Endothelial cell of hepatic sinusoid (primary cell): ENCODE measurements at regions not wholly inside any gene's neighbourhood (a gene's known extent, or its start where the extent isn't known, plus 50 kb on each side); places are given as distances from the start of the nearest gene placed in this dataset.
"Not testable (repeated sequence)": the region's sequence is repeated elsewhere in the genome, so short reads cannot be mapped to it uniquely, and the experiment has no call there.

Source experiments
- in situ Hi-C: cut with HindIII; loops from 2 replicates; pipeline ENCODE4 v1.10.0; 2017; ENCODE audit warnings: low sequenced_read_pairs

DNA sequence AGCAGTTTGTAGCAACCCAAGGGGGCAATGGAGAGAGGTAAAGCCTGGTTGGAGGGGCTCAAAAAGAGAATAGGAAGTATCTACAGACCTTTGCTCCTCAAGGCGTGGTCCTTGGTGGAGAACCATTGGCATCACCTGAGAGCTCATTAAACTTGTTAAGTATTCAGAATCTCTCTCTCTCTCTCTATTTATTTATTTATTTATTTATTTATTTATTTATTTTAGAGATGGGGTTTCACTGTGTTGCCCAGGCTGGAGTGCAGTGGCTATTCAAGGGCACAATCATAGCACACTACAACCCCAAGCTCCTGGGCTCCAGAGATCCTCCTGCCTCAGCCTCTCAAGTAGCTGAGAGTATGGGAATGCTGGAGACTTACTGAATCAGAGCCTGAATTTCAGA is 193.1 kb upstream of the ADCY2 start:
- in situ Hi-C loops = no loop called here

DNA sequence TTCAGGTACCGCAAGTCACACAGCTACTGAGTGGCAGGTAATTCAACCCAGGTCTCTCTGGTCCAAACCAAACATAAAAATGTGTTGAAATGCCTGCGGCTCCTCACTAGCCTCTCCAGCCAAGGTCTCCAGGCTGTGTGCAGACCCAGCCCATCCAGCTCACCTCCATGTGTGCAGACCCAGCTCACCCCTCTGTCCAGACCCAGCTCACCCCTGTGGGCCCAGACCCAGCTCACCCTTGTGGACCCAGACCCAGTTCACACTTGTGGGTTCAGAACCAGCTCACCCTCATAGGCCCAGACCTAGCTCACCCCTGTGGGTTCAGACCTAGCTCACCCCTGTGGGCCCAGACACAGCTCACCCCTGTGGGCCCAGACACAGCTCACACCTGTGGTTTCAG is 188.0 kb upstream of the ADCY2 start:
- in situ Hi-C loops = no loop called here

DNA sequence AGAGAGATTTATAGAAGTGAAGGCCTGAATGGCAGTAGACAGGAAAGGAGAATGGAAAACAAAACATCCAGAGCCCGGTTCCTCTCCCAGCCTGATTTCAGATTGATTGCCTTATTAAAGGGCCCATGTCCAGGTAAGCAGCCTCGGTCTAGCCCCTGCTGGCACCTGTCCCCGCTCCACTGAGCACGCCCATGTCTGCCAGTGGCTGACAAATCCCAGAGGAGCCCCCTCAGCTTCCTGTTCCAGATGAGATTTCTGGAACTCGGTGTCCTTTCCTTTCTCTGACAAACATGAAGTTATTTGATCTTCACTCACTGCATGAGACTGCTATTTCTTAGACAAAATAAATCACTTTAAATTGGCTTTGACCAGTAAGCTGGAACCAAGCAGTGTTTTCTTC is 187.0 kb upstream of the ADCY2 start:
- in situ Hi-C loops = no loop called here

DNA sequence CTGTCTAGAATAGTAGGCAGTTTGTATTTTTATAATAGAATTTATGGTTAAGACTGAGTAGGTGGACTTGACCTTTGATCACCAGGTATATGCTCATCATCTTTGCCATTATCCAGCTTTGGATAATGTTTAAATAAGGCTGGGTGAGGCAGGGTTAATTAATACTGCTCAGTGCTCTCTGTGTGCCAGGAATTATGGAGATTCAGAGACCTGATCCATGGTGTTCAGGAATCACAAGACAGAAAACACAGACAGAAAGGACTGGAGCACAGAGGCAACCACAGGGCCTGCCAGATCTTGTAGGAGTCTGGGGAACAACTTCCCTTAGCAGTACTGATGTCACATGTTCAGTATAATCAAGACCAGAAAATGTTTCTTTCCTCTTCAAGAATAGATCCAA is 186.3 kb upstream of the ADCY2 start:
- in situ Hi-C loops = no loop called here

DNA sequence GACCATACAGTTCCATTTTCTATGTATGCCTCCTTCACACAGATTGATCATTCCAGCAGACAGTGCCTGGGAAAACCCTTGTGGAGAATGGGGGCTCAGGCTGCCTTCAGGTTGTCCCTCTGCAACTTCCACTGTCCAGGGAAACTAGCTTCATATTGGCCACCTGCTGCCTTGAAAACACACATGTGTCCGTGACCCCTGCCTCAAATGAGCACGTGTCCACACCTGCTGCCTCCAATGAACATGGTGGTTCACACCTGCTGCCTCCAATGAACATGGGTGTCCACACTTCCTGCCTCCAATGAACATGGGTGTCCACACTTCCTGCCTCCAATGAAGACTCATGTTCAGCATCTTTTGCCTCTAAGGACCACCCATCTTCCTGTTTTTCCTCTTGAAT is 185.4 kb upstream of the ADCY2 start:
- in situ Hi-C loops = no loop called here

DNA sequence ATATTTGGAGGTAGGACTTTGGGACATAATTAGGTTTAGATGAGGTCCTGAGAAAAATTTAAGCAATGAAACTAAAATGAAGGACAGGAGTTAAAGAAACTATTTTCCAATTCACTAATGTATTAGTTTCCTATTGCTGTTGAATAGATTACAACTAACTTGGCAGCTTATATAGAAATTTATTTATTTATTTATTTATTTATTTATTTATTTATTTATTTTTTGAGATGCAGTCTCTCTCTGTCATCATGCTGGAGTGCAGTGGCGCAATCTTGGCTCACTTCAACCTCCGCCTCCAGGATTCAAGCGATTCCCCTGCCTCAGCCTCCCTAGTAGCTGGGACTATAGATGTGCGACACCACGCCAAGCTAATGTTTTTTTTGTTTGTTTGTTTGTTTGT is 182.4 kb upstream of the ADCY2 start:
- in situ Hi-C loops = no loop called here

DNA sequence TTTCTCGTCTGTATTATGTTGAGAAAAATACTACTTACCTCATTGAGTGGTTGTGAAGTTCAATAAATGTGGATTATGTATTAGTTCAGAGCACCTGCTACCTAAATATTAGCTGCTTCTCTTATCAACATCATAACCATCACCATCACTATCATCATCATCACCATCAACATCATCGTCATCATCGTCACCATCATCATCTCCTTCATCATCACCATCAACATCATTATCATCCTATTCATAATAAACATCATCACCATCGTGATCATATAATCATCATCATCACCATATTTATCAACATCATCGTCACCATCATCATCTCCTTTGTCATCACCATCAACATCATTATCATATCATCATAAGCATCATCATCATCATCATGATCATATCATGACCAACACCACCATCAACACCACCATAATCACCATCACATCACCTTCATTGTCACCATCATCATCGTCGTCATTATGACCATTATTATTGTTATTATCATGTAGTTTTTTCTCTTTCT is 181.0 kb upstream of the ADCY2 start:
- in situ Hi-C loops = no loop called here

DNA sequence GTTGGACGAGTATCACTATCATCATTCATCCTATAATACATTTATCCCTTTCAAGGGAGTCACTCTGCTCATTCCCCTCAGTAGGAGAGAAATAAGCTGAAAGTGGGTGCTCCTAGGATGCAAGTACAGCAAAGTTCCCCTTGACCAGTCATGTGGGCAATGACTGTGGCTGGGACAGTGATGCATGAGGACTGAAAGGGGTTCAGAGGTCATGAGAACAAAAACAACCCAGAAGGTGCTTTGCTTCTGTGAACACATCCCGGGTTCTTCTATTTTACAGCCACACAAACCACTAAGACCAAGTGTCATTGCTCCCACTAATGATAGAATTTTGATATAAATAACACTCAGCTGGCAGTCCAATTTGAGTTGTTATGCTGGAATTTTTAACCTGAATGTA is 177.8 kb upstream of the ADCY2 start:
- in situ Hi-C loops = no loop called here

DNA sequence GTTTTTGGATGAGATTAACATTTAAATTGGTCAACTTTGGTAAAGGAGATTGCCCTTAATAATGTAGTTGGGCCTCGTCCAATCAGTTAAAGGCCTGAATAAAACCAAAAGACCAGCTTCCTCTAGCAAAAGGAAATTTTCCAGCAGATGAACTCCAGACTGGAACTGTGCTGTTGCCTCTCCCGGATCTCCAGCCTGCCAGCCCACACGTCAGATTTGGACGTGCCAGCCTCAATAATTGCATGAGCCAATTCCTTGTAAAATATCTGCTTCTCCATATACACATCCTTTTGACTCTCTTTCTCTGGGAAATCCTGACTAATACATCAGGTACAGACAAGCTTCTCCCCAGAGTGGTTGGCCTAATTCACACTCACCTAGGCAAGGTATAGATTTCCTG is 175.8 kb upstream of the ADCY2 start:
- in situ Hi-C loops = no loop called here

DNA sequence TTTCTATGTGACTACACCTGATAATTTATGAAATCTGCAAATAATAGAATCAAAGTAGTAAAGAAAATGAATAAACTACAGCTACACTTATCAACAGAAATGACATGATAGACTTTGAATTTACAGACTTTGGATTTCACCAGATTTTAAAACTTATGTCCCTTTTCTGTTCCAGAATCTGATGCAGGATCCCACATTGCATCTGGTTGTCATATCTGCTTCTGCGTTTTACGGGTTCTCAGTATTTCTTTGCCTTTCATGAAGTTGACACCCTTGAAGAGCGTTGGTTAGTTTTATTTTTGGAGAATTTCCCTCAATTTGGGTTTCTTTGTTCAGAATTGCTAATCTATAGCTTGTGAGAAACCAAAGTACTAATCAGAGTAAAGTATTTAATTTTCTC is 174.9 kb upstream of the ADCY2 start:
- in situ Hi-C loops = no loop called here

DNA sequence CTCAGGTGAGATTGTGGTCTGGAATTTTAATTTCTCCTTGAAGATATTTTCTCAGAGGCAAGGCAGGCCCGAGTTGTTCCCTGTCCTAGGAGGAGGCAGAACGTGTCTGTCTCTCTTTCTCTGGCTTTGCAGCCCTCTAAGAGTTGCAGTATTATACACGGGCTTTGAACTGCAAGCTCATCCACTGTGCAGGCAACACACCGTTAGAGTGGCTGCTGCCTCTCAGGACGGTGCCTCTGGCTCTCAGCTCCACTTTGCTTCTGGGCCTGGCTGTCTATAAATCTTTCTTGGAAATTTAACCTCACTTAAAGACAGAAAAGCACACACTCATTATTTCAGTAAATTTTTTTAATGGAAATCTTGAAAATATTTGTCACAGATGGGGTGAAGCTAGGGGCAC is 170.1 kb upstream of the ADCY2 start:
- in situ Hi-C loops = no loop called here

DNA sequence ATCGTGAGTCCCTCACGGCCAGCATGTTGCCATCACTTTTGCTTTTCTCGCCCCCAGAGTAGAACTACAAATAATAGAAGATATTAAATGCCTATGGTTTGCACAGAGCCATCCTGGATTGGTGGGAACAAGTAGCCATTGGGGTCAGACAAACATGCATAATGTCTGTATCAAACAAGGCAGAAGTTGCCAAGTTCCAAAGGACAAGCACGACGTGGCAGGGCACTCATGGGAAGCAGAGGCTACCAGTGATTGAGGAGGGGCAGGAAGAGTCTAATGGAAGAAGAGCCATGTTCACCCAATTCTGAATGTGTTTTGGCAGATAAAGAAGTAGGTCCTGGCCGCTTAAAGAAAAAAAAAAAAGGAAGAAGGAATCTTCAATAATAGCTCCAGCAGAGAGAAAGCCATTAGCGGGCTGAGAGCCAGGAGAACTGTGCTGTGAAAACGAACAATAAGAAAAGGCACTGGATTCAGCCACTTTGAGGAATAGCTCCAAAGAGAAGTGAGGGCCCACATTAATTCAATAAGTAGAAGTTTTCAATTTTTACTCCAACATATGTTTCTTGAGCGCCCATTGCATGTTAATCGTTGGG is 153.7 kb upstream of the ADCY2 start:
- in situ Hi-C loops = no loop called here

DNA sequence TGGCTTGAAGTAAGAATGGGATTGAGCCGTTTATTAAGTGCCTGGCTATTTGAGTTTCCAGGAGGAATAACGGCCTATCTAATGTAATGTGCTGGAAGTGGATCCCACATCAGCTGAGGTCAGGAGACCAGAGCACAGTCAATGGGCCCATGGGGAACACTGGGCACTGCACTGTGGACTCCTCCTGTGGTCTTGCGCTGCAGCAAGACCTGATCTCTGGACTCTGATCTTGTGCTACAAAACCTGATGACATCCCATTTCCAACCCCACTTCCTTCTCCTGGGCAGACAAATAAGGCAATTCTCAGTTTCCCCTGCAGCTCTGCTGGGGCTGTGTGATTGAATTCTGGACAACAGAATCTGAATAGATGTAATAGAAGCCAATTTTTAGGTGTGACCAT is 151.7 kb upstream of the ADCY2 start:
- in situ Hi-C loops = no loop called here

DNA sequence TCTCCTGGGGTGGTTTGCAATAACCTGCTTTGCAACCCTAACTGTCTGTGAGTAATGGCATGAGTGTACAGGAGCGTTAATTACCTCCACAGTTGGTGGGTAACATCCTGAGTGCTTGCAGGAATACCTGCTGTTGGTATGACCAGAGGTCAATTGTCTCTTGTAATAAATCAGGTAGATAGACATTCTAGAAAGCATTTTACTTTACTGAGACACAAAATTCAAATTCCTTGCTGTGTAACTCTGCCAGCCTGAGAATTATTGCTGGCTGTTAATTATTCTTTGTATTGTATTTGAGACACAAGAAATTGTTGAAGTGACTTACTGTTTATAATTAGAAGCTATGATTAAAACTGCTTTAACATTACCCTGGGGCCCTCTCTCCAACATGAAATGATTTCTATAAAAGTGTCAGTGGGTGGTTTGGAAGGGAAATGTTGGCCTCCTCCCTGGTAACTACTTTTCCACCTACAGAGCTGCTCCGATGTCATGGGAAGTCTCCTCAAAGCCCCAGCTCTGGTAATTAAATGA is 150.8 kb upstream of the ADCY2 start:
- in situ Hi-C loops = no loop called here

DNA sequence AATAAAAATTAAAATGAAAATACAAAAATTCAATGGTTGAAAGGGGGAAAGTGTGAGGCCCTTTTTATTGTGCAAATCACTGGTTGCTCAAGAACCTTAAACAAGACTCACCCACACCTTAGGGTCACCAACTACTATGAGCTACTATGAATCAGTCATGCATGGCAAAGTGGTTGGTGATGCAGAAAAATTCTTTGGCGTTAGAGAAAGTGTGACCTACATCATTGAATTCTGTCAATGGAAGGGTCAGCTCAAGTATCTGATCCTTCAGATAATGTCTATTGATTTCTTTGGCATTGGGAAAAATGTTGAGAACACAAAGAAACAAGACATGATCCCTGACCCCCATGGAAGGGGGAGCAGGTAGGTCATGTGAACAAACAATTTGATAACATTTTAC is 149.7 kb upstream of the ADCY2 start:
- in situ Hi-C loops = no loop called here

DNA sequence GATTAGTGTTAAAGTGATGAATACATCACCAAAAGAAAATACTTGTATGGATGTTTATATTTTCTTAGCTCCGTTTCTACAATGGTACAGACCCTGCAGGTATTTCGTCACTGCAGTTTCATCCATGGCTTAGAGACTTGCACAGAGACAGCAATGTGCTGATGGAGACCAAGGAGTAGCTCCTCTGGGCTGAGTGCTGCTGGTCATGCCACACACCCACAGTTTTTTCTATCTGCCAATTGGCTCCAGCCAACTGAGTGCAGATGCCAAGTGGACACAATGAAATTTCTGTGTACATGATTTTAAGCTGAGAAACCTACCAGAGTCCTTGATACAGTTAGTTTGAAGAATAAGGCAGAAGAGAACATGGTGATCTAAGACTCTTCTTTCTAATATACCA is 145.9 kb upstream of the ADCY2 start:
- in situ Hi-C loops = no loop called here

DNA sequence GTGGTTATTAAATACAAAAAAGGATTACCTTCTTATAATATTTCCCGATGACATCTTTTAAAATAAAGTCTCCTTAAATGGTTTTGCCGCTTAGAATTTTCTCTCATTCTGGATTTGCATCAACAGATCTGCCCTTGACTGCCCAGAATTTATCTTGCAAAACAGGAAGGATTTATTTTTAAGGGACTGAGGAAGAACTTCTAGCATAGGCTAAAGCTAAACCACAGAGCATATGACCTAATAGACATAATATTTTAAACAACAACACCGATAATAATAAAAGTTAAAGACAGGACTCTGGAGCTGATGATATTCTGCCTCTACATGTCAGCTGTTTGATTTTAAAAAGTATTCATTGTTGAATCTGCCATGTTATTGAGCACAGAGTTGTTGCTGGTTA is 145.3 kb upstream of the ADCY2 start:
- in situ Hi-C loops = no loop called here

DNA sequence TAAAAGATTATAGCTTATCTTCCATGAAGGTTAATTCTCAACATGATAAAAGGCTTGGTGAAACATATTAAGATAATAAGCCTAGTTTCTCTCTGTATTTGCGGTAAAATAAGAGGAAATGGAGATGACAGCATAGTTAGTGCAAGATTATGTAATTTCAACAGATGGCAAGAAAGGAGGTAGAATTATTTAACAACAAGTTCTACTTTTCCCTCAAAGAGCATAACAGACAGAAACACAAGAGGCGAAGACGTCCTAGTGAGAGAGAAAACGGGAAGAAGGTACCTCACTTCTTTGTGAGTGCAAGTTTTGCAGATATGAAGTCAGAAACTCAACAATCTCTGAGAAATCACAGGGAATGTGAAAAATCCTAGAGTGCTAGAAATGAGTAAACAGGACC is 144.8 kb upstream of the ADCY2 start:
- in situ Hi-C loops = no loop called here

DNA sequence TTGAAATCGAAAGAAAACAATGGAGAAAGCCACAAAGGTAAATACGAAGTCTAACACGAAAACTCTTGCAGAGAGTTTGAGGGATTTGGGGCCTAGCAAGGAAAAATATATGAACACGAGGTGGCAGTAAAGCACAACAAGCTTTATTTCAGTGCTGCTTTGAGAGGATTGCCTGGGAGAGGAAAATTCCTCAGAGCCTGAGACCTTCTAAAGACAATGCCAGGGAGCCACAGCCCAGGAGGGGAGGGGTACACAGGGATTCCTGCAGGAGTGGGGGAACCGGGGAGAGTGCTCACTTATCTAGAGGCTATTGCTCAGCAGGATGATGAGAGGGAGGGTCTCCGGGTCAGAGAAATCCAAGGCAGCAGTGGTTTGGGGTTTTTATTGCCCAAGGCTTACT is 134.9 kb upstream of the ADCY2 start:
- in situ Hi-C loops = no loop called here

DNA sequence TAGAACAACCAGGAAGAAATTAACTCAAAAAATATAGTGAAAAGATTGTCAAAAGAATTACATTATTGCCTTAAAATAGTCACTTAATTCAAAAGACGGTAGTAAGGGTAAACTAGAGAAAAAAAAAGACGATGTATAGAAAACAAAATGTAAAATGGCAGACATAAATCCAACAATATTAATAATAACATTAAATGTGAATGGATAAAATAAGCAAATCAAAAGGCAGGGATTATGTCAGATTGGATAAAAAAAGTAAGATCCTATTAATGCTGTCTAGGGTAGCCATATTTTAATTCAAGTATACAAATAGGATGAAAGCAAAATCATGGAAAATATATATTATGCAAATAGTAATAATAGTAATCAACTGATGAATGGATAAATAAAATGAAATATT is 134.0 kb upstream of the ADCY2 start:
- in situ Hi-C loops = no loop called here

DNA sequence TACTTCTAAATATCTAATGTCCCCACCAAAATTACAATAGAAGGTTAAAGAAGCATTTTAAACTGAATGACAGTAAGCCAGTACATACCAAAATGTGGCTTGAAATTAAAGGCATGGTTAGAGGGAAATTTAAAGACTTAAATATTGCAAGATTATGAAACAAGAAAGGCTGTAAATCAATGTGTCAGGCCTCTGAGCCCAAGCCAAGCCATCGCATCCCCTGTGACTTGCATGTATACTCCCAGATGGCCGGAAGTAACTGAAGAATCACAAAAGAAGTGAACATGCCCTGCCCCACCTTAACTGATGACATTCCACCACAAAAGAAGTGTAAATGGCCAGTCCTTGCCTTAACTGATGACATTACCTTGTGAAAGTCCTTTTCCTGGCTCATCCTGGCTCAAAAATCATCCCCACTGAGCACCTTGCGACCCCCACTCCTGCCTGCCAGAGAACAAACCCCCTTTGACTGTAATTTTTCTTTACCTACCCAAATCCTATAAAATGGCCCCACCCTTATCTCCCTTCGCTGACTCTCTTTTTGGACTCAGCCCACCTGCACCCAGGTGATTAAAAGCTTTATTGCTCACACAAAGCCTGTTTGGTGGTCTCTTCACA is 132.4 kb upstream of the ADCY2 start:
- in situ Hi-C loops = not testable (repeated sequence)

DNA sequence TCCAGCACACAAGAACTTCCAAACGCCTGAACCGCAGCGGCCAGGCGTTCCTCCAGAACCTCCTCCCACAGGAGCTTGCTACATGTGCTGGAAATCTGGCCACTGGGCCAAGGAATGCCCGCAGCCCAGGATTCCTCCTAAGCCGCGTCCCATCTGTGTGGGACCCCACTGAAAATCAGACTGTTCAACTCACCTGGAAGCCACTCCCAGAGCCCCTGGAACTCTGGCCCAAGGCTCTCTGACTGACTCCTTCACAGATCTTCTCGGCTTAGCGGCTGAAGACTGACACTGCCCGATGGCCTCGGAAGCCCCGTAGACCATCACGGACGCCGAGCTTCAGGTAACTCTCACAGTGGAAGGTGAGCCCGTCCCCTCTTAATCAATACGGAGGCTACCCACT is 130.2 kb upstream of the ADCY2 start:
- in situ Hi-C loops = not testable (repeated sequence)

DNA sequence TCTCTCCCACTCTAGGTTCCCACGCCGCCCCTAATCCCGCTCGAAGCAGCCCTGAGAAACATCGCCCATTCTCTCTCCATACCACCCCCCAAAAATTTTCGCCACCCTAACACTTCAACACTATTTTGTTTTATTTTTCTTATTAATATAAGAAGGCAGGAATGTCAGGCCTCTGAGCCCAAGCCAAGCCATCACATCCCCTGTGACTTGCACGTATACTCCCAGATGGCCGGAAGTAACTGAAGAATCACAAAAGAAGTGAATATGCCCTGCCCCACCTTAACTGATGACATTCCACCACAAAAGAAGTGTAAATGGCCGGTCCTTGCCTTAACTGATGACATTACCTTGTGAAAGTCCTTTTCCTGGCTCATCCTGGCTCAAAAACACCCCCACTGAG is 127.2 kb upstream of the ADCY2 start:
- in situ Hi-C loops = not testable (repeated sequence)
